GM18861 (cell line): ENCODE measurements at regions not wholly inside any gene's neighbourhood (a gene's known extent, or its start where the extent isn't known, plus 50 kb on each side); places are given as distances from the start of the nearest gene placed in this dataset.
"Not testable (repeated sequence)": the region's sequence is repeated elsewhere in the genome, so short reads cannot be mapped to it uniquely, and the experiment has no call there.

Experiments
- ATAC-seq: cut with Tn5 transposase; IDR thresholded peaks from one replicate; pipeline ENCODE4 v1.9.1; 2021; ENCODE audit not compliant: unreplicated experiment

DNA sequence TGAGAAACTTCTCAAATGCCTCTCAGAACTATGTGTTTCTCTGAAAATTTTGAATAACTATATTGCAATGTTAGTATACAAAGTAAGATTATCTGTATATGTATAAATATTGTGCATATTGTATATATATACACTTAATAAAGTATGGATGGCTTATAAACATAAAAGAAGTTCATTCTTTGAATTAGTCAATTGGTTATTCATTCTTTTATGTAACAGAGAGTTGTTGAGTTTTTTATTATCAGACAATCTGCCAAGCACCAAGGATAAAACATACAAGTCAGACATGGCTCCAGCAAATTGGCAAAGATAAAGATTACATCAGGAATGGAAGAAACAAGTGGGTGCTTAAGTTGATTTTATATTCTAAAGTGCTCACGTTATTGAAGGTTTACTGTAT lies 289.1 kb upstream of the EYS start:
- ATAC-seq = no peak

- ATAC-seq = no peak
Observed at GRCh38 chr6:65989676-65990075, 282.6 kb upstream of the EYS start.

GRCh38 chr6:65988006-65988405 lies 281.0 kb upstream of the EYS start:
- no peak for ATAC-seq

- ATAC-seq = no peak
Observed at GRCh38 chr6:65984089-65984488, 277.1 kb upstream of the EYS start.

GRCh38 chr6:65979120-65979519 lies 272.1 kb upstream of the EYS start:
- ATAC-seq = no peak

DNA sequence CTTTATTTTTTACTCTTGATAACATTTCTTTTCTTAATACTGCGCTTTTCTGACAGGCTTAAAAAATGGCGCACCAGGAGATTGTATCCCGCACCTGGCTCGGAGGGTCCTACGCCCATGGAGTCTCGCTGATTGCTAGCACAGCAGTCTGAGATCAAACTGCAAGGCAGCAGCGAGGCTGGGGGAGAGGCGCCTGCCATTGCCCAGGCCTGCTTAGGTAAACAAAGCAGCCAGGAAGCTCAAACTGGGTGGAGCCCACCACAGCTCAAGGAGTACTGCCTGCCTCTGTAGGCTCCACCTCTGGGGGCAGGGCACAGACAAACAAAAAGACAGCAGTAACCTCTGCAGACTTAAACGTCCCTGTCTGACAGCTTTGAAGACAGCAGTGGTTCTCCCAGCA lies 264.2 kb upstream of the EYS start:
- ATAC-seq = not testable (repeated sequence)

GRCh38 chr6:65964261-65964660 lies 257.2 kb upstream of the EYS start:
- no peak for ATAC-seq

GRCh38 chr6:65955034-65955433 lies 248.0 kb upstream of the EYS start:
- ATAC-seq = no peak

GRCh38 chr6:65948062-65948461 lies 241.0 kb upstream of the EYS start:
- no peak for ATAC-seq

- no peak for ATAC-seq
Observed at GRCh38 chr6:65943548-65943947, 236.5 kb upstream of the EYS start.

DNA sequence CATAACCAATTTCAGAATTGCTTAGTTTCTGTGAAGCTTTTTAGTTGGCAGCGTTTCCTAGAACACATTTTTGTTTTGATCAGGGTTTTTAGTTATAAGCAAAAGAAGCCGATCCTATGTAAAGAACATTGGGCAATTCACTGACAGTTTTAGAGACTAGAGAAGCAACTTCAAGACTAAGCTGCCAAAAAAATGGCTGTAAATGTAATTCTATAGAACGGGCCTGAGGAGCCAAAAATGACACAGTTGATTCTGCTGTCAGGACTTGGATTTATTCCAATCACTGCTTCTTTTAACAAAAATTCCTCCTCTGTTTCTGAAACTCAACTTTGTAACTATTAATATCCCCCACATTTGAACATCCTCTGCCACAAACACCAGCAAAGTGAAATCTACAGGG lies 236.0 kb upstream of the EYS start:
- no peak for ATAC-seq

DNA sequence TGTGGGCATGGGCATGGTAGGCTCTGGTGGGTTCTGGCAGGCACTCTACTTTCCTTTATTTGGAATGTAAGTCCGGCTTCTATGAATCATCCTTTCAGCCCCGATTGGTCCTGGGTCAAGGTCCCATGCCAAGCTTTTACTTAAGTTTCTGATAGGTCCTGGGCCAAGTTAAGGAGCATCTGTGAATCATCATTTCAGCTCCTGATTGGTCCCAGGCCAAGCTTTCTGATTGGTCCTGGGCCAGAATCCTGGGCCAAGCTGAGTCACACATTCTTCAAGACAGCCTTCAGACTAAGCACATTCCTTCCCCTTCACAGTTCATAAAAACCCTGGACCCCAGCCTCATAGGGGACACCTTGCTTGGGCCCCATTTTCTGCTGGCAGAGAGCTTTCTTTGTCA lies 231.0 kb upstream of the EYS start:
- ATAC-seq = no peak

GRCh38 chr6:65935412-65935811 lies 228.4 kb upstream of the EYS start:
- no peak for ATAC-seq

GRCh38 chr6:65933390-65933789 lies 226.4 kb upstream of the EYS start:
- ATAC-seq = no peak

DNA sequence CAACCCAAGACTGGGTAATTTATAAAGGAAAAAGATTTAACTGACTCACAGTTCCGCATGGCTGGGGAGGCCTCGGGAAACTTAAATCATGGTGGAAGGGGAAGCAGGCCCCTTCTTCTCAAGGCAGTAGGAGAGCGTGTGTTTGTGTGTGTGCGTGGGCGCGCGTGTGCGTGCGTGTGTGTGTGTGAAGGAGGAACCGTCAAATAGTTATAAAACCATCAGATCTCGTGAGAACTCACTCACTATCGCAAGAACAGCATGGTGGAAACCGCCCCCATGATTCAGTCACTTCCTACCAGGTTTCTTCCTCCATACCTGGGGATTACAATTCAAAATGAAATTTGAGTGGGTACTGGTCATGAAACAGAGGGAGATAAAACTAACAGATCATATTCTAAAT lies 220.1 kb upstream of the EYS start:
- ATAC-seq = no peak

GRCh38 chr6:65924411-65924810 lies 217.4 kb upstream of the EYS start:
- ATAC-seq = no peak

DNA sequence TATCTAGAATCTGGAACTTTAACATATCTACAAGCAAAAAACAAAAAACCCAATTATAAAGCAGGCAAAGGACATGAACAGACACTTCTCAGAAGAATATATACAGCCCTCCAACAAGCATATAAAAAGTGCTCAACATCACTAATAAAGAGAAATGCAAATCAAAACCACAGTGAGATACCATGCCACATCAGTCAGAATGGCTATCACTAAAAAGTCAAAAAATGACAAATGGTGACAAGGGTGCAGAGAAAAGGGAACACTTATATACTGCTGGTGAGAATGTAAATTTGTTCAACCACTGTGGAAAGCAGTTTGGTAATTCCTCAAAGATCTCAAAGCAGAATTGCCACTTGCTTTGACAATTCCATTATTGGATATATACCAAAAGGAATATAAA lies 215.0 kb upstream of the EYS start:
- ATAC-seq = no peak

GRCh38 chr6:65908065-65908464 lies 201.0 kb upstream of the EYS start:
- ATAC-seq = no peak

- no peak for ATAC-seq
Observed at GRCh38 chr6:65903992-65904391, 197.0 kb upstream of the EYS start.

GRCh38 chr6:65900928-65901327 lies 193.9 kb upstream of the EYS start:
- ATAC-seq = no peak

- no peak for ATAC-seq
Observed at GRCh38 chr6:65896140-65896539, 189.1 kb upstream of the EYS start.

GRCh38 chr6:65876668-65877067 lies 169.6 kb upstream of the EYS start:
- ATAC-seq = no peak

DNA sequence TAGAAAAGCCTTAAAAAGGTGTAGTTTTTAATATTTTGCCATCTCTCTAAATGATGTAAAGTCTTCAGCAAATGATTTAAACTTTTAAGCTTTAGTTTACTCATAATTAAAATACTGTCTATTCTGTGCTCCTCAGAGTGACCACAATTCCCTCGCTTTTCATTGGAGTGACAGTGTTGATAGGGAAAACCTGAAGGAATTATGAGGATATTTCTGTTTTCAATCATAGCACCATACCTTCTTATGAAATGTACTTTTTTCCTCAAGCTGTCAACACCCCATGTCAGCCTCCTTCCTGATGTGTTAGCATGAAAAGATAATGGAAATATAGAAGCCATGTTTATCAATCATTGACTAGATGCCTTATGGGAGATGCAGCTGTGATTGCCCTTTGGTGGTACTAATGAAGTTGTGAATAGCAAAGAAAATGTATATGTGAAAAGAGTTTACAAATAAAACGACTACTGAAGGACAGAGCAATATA lies 145.4 kb upstream of the EYS start:
- ATAC-seq = no peak

DNA sequence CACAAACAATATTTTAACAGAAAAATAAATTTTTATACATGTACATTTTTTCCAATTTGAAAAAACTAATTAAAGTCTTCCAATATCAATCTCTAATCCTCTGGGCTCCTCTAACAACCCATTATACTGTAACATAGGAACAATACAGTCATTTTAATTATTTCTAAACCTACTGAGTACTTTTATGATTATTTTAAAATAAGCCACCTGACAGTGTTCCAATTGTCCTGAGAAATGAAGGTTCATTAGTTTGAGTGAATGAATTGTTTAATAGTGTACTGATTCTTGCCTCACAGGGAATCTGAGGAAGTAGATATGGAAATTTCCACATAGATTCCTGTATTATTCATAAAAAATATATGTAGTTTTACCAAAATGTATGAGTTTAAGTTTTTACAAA lies 123.1 kb upstream of the EYS start:
- ATAC-seq = no peak
